ENCODE measurements at regions not wholly inside any gene's neighbourhood (a gene's known extent, or its start where the extent isn't known, plus 50 kb on each side); places are given as distances from the start of the nearest gene placed in this dataset.
"Not testable (repeated sequence)": the region's sequence is repeated elsewhere in the genome, so short reads cannot be mapped to it uniquely, and the experiment has no call there.

- no peak for DNase-seq (ENCODE audit: low read depth in 3 of 3)
These were observed 62.4 kb upstream of the GMDS start for GRCh38 chr6:2307799-2308198.

- DNase-seq (ENCODE audit: low read depth in 3 of 3), result no peak
These were observed 60.5 kb upstream of the GMDS start for GRCh38 chr6:2305951-2306350.

- DNase-seq (ENCODE audit: low read depth in 3 of 3), result not testable (repeated sequence)
These were observed 57.1 kb upstream of the GMDS start for GRCh38 chr6:2302482-2302881.

- DNase-seq (ENCODE audit: low read depth in 3 of 3), result no peak
These were observed 51.4 kb upstream of the GMDS start for GRCh38 chr6:2296781-2297180.
